BJ (cell line): ENCODE measurements at regions not wholly inside any gene's neighbourhood (a gene's known extent, or its start where the extent isn't known, plus 50 kb on each side); places are given as distances from the start of the nearest gene placed in this dataset.

Source experiments
- CTCF ChIA-PET: fragments of 350-600 bp; formaldehyde crosslinking; extraction: SDS; loops from one replicate; lab custom pipeline; 2021; ENCODE audit warnings: antibody characterized with exemption, inconsistent platforms; lab: Yijun Ruan, JAX
- POLR2A ChIA-PET: fragments of 300-600 bp; sonication (Branson Sonifier 250); formaldehyde crosslinking; extraction: SDS; loops from one replicate; lab custom pipeline; 2021; ENCODE audit warnings: antibody characterized with exemption; lab: Charles Lee
- DNase-seq: peaks from one replicate; pipeline ENCODE4 v3.0.0-alpha.2; 2011; ENCODE audit warnings: low read depth
- H3K27me3 ChIP-seq: 2 replicates; pipeline ENCODE4 v1.6.0; 2011; ENCODE audit warnings: low read length; ENCODE audit not compliant: control insufficient read depth, insufficient read depth
- H3K36me3 ChIP-seq: 2 replicates; pipeline ENCODE4 v1.5.1; 2011; ENCODE audit warnings: low read length; ENCODE audit not compliant: control insufficient read depth, insufficient read depth
- H3K4me3 ChIP-seq: 2 replicates; pipeline ENCODE4 v1.5.1; 2011; ENCODE audit warnings: low read depth, mild to moderate bottlenecking, control low read depth, low read length
- TF ChIP-seq, protein P1 (sequence below): IDR thresholded peaks from 2 replicates; pipeline ENCODE4 v1.5.1; 2011; ENCODE audit warnings: low read depth, mild to moderate bottlenecking, control low read depth, inconsistent platforms, low read length, moderate library complexity; ENCODE audit not compliant: insufficient read depth

DNA sequence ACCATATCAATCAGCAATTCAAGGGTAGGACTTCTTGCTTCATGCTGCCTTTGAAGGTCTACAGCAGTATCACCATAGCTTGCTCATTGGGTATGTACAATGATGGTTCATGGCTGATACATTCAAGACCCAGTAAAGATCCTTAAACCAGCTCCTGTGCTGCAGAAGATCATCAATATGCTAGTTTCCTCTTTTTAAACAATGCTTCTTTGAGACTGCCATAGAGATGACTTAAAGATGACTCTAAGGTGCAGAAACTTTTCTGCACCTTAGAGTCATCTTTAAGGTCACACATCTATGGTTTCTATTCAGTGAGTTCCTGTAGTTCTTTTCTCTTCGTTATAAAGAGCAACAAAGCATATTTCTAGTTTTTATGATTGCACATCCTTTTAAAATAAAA is 102.8 kb upstream of the KLHL14 start:
- Histone ChIP-seq H3K4me3 (no peak overlapping the region), H3K27me3 (no peaks in the 10 kb centered on the region), H3K36me3 (no peaks in the 10 kb centered on the region)
- CTCF ChIA-PET: no interaction called here
- POLR2A ChIA-PET: no interaction called here
- no peak for DNase-seq
- TF ChIP-seq, protein P1, sequence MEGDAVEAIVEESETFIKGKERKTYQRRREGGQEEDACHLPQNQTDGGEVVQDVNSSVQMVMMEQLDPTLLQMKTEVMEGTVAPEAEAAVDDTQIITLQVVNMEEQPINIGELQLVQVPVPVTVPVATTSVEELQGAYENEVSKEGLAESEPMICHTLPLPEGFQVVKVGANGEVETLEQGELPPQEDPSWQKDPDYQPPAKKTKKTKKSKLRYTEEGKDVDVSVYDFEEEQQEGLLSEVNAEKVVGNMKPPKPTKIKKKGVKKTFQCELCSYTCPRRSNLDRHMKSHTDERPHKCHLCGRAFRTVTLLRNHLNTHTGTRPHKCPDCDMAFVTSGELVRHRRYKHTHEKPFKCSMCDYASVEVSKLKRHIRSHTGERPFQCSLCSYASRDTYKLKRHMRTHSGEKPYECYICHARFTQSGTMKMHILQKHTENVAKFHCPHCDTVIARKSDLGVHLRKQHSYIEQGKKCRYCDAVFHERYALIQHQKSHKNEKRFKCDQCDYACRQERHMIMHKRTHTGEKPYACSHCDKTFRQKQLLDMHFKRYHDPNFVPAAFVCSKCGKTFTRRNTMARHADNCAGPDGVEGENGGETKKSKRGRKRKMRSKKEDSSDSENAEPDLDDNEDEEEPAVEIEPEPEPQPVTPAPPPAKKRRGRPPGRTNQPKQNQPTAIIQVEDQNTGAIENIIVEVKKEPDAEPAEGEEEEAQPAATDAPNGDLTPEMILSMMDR: no peak

DNA sequence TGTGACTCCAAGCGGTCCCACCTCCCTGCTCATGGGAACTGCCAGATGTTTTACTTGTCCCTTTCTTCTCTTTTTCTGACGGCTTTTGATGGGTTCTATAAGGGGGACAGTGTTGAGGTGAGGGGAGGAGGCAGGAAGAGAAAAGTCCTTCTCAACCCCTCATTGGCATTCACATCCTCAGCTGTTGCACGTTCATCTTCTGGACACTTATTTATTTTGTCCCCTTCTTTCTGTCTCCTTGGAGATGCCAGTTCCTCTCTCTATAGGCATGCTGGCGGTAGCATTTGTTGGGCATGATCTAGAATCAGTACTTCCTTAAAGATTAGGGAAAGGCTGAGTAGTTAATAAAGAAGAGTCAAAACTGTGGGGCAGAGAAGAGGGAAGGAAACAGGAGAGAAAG is 99.0 kb upstream of the KLHL14 start:
- no peak for DNase-seq
- ChIA-PET POLR2A (no interaction called here), CTCF (no interaction called here)
- Histone ChIP-seq H3K27me3 (no peaks in the 10 kb centered on the region), H3K4me3 (no peak overlapping the region), H3K36me3 (no peaks in the 10 kb centered on the region)
- TF ChIP-seq, protein P1: no peak

DNA sequence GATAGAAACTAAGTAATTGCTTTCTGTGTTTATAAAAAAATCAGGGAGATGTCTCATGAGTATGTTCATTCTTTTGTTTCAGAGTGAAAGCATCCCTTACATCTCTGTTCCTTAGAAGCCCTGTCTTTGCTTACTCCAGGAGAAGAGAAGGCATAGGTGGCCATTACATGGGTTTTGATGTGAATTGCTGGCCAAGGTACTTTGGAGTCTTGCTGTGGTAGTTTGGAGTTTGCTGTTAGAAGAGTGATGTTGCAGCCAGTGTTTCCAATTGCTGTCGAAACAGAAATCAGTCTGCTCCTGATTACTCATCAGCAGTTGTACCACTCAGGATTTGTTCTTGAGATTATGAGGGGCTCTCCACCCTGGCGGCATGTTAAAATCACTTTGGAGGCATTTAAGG is 97.8 kb upstream of the KLHL14 start:
- CTCF ChIA-PET: no interaction called here
- H3K27me3 ChIP-seq: no peaks in the 10 kb centered on the region

DNA sequence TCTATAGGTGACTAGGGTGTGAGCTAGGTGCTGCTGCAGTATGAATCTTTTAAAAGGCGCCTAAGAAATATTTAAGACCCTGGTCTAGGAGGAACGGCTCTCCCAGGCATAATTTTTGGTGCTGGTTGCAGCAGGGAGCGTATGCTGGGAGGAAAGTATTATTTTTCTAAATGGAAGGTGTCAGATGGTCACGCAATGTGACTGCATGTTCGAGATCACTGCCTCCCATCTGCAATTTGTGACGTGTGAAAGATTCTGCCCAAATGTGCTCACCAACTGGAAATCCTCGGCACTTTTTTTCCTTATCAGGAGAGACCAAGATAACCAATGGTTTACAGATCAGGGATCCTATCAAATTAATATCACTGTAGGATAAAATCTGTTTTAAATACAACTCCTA is 95.6 kb upstream of the KLHL14 start:
- no peak for DNase-seq
- Histone ChIP-seq H3K27me3 (no peaks in the 10 kb centered on the region), H3K4me3 (no peak overlapping the region), H3K36me3 (no peaks in the 10 kb centered on the region)
- ChIA-PET POLR2A (no interaction called here), CTCF (interaction anchor here (1.0 kb wide), 1 partner anchor 11 kb away, joined by 3 read pairs; no protein-coding TSS in a partner anchor)
- TF ChIP-seq, protein P1: no peak

More for the DNA sequence above, 97.8 kb upstream of the KLHL14 start:
- DNase-seq: no peak
- H3K36me3 ChIP-seq: no peaks in the 10 kb centered on the region
- TF ChIP-seq, protein P1: no peak
- no peak overlapping the region for H3K4me3 ChIP-seq
- POLR2A ChIA-PET: no interaction called here

DNA sequence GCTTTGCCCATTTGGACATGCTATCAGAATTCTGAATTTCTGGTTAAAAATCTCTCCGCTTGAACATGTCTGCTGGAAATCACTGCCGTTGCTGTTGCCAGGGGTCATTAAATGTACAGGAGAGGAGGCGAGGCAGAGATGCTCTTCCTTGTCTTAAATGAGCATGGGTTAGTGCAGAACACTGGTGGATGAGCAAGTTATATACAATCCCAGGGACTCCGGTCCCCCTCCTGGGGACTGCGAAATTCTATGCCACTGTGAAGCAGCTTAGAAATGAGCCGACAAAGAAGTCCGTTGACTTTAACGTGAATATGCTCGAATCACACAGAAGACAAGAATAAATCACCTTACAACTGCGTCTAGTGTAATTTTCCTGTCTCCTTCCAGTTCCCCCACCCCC is 95.1 kb upstream of the KLHL14 start:
- no peaks in the 10 kb centered on the region for H3K27me3 ChIP-seq
- POLR2A ChIA-PET: no interaction called here
- CTCF ChIA-PET: no interaction called here

More for the DNA sequence above, 95.1 kb upstream of the KLHL14 start:
- TF ChIP-seq, protein P1: no peak
- Histone ChIP-seq H3K4me3 (no peak overlapping the region), H3K36me3 (no peaks in the 10 kb centered on the region)
- DNase-seq: no peak
